ENCODE measurements at regions not wholly inside any gene's neighbourhood (a gene's known extent, or its start where the extent isn't known, plus 50 kb on each side); places are given as distances from the start of the nearest gene placed in this dataset.

DNA sequence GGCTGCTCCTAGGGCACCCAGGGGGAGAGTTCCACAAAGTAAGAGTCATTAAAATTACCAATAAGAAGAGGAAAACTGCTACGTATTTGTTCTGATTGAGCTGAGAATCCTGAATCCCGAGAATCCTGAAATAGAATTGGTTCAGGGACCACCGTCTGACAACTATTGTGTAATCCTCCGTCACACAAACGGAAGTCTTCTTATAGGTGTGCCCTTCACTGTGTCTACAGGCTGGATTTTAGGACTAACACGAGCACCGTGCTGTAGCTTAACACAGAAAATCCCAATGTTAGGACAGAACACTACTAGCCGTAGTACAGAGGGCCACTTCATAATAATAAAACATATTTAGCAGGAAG, 50.6 kb upstream of the RNF182 start:
- ChIA-PET POLR2A (ENCODE audit: unreplicated experiment) (interaction anchor here (0.6 kb wide), 1 partner anchor 191 kb away, joined by 3 read pairs; no protein-coding TSS in a partner anchor), CTCF (interaction anchor here (0.7 to 1.4 kb wide), 2 partner anchors 187 to 193 kb away, joined by 4 to 7 read pairs; no protein-coding TSS in a partner anchor)
- Histone ChIP-seq H2BK15ac (ENCODE audit: low read depth, low read length) (no peak overlapping the region), H2BK5ac (ENCODE audit: low read depth, low read length, poor library complexity, severe bottlenecking) (no peak overlapping the region), H3K56ac (ENCODE audit: extremely low read depth, insufficient read depth, low read length) (no peak overlapping the region), H2AFZ (replicated peaks; ENCODE audit: low read length, poor library complexity) (peak overlapping the region; percentile 87), H3K4me1 (ENCODE audit: control insufficient read depth, insufficient read depth, low read length) (peaks cover 3% of the 10 kb centered on the region; the same call in 1 of the 2 replicates), H3K9me1 (ENCODE audit: insufficient read depth, low read length) (no peaks in the 10 kb centered on the region), H2BK20ac (ENCODE audit: low read depth, low read length) (no peak overlapping the region), H4K91ac (ENCODE audit: insufficient read depth, low read depth, low read length) (no peak overlapping the region), H3K4ac (ENCODE audit: low read depth, low read length) (no peak overlapping the region), H4K20me1 (ENCODE audit: insufficient read depth, low read length) (no peaks in the 10 kb centered on the region), H3K9ac (ENCODE audit: low read depth, low read length) (no peak overlapping the region), H2AK5ac (ENCODE audit: low read depth, low read length) (no peak overlapping the region), H3K27me3 (ENCODE audit: control insufficient read depth, insufficient read depth, low read length) (peaks cover 7% of the 10 kb centered on the region), H3K9me3 (ENCODE audit: control insufficient read depth, insufficient read depth, low read length) (no peaks in the 10 kb centered on the region; the same call in 1 of the 2 replicates), H4K5ac (ENCODE audit: low read depth, low read length) (no peak overlapping the region), H3K4me2 (ENCODE audit: low read depth, low read length) (no peak overlapping the region; the same call in 1 of the 2 replicates), H3K36me3 (ENCODE audit: control insufficient read depth, insufficient read depth, low read length) (no peaks in the 10 kb centered on the region), H3K4me3 (ENCODE audit: insufficient read depth, low read depth, low read length) (no peak overlapping the region), H2AK9ac (replicated peaks; ENCODE audit: low read depth, low read length, poor library complexity) (no peak overlapping the region), H3K18ac (ENCODE audit: low read depth, low read length) (no peak overlapping the region), H3K23ac (ENCODE audit: low read depth, low read length) (no peak overlapping the region), H3K79me1 (ENCODE audit: low read depth in 1 of 2, low read length in 2 of 2) (no peaks in the 10 kb centered on the region), H2BK120ac (ENCODE audit: low read depth, low read length) (no peak overlapping the region), H4K8ac (ENCODE audit: low read depth in 2 of 2, low read length in 2 of 2) (no peak overlapping the region), H3K27ac (ENCODE audit: insufficient read depth, low read length) (no peak overlapping the region), H3K14ac (replicated peaks; ENCODE audit: low read depth, low read length) (no peak overlapping the region)
- WGBS, 2 experiments (ENCODE audit: extremely low coverage in 2 of 2, insufficient read length in 1 of 2) = 60% methylated on average over 3 of the region's 8 CpGs; no CpG with 5 or more reads in 1 of the 2 experiments
- no TSS peak for BruUV-seq (replicated peaks)
- DNase-seq (no peak), ATAC-seq (ENCODE audit: low read depth) (no peak)
- in situ Hi-C loops (cut with MboI; ENCODE audit: low sequenced_read_pairs) (no loop called here), dilution Hi-C loops (cut with HindIII; ENCODE audit: low sequenced_read_pairs, unreplicated experiment) (no loop called here), intact Hi-C loops (cut with micrococcal nuclease) (no loop called here)
- TF ChIP-seq, protein P1, sequence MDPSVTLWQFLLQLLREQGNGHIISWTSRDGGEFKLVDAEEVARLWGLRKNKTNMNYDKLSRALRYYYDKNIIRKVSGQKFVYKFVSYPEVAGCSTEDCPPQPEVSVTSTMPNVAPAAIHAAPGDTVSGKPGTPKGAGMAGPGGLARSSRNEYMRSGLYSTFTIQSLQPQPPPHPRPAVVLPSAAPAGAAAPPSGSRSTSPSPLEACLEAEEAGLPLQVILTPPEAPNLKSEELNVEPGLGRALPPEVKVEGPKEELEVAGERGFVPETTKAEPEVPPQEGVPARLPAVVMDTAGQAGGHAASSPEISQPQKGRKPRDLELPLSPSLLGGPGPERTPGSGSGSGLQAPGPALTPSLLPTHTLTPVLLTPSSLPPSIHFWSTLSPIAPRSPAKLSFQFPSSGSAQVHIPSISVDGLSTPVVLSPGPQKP (IDR thresholded peaks at IDR 0.05; ENCODE audit: borderline replicate concordance, low read depth, low read length) = no peak
- TF ChIP-seq BHLHE40 (IDR thresholded peaks at IDR 0.05; ENCODE audit: low read depth, low read length) (no peak), CEBPB (IDR thresholded peaks at IDR 0.05; ENCODE audit: low read depth, low read length) (peak; percentile 78), POLR2A (IDR thresholded peaks at IDR 0.05; ENCODE audit: low read depth, low read length) (no peak)
